GM06990 (cell line): ENCODE measurements at regions not wholly inside any gene's neighbourhood (a gene's known extent, or its start where the extent isn't known, plus 50 kb on each side); places are given as distances from the start of the nearest gene placed in this dataset.

ENCODE experiments used
- DNase-seq: peaks from one replicate; pipeline ENCODE4 v3.0.0-alpha.2; 2011; ENCODE audit not compliant: insufficient read length; ENCODE audit errors: extremely low read depth
- H3K27me3 ChIP-seq: replicated peaks from 2 replicates; pipeline ENCODE4 v1.6.0; 2011; ENCODE audit warnings: low read length; ENCODE audit not compliant: control insufficient read depth, insufficient read depth
- H3K36me3 ChIP-seq: 2 replicates; pipeline ENCODE4 v1.5.1; 2011; ENCODE audit warnings: low read length; ENCODE audit not compliant: control insufficient read depth, insufficient read depth
- H3K4me3 ChIP-seq: replicated peaks from 2 replicates; pipeline ENCODE4 v1.5.1; 2011; ENCODE audit warnings: low read depth, mild to moderate bottlenecking, control low read depth, low read length
- CTCF ChIP-seq: IDR thresholded peaks from 2 replicates; pipeline ENCODE4 v1.5.1; 2011; ENCODE audit warnings: low read length, control low read depth, mild to moderate bottlenecking, inconsistent platforms; ENCODE audit not compliant: insufficient read depth, poor library complexity, severe bottlenecking

- no peak for DNase-seq
- no peaks in the 10 kb centered on the region for H3K36me3 ChIP-seq
- H3K27me3 ChIP-seq: no peaks in the 10 kb centered on the region
- TF ChIP-seq CTCF: no peak
- no peak overlapping the region for H3K4me3 ChIP-seq
These were observed 414.9 kb downstream of the CENPC start for GRCh38 chr4:67130411-67130810.

GRCh38 chr4:67126570-67126969 is 418.7 kb downstream of the CENPC start:
- TF ChIP-seq CTCF: no peak
- no peaks in the 10 kb centered on the region for H3K36me3 ChIP-seq
- DNase-seq: no peak
- no peaks in the 10 kb centered on the region for H3K27me3 ChIP-seq
- no peak overlapping the region for H3K4me3 ChIP-seq

- Histone ChIP-seq H3K27me3 (no peaks in the 10 kb centered on the region), H3K4me3 (no peak overlapping the region), H3K36me3 (no peaks in the 10 kb centered on the region)
- DNase-seq: no peak
- TF ChIP-seq CTCF: no peak
These were observed 419.4 kb downstream of the CENPC start for GRCh38 chr4:67125636-67126514.

GRCh38 chr4:67124716-67125115 is 420.6 kb downstream of the CENPC start:
- H3K4me3 ChIP-seq: no peak overlapping the region
- H3K36me3 ChIP-seq: no peaks in the 10 kb centered on the region

GRCh38 chr4:67122029-67122428 is 423.3 kb downstream of the CENPC start:
- TF ChIP-seq CTCF: peak; percentile 43
- DNase-seq: no peak
- H3K27me3 ChIP-seq: no peaks in the 10 kb centered on the region
- H3K4me3 ChIP-seq: no peak overlapping the region
- no peaks in the 10 kb centered on the region for H3K36me3 ChIP-seq

More at GRCh38 chr4:67124716-67125115, 420.6 kb downstream of the CENPC start:
- TF ChIP-seq CTCF: no peak
- no peaks in the 10 kb centered on the region for H3K27me3 ChIP-seq
- no peak for DNase-seq
